Smooth muscle cell (in vitro differentiated cells): ENCODE measurements at regions not wholly inside any gene's neighbourhood (a gene's known extent, or its start where the extent isn't known, plus 50 kb on each side); places are given as distances from the start of the nearest gene placed in this dataset.

Experiments used
- DNase-seq: peaks from one replicate; lab custom pipeline; 2025; ENCODE audit not compliant: unreplicated experiment; lab: John Stamatoyannopoulos, UW
- H2AFZ ChIP-seq: fragments of 200-600 bp; sonication (generic); 2 replicates; pipeline ENCODE4 v1.6.0; 2016; ENCODE audit warnings: antibody characterized with exemption, low read depth, mild to moderate bottlenecking
- H3F3A ChIP-seq: fragments of 200-600 bp; sonication (generic); 2 replicates; pipeline ENCODE4 v1.6.0; 2017; ENCODE audit warnings: antibody characterized with exemption, low read depth
- H3K27ac ChIP-seq: fragments of 200-600 bp; sonication (generic); 2 replicates; pipeline ENCODE4 v1.5.1; 2016; ENCODE audit warnings: low read depth, mild to moderate bottlenecking
- H3K27me3 ChIP-seq: fragments of 200-600 bp; sonication (generic); 2 replicates; pipeline ENCODE4 v1.6.1; 2016; ENCODE audit warnings: low read depth, mild to moderate bottlenecking
- H3K36me3 ChIP-seq: fragments of 200-600 bp; sonication (generic); 2 replicates; pipeline ENCODE4 v1.5.1; 2016; ENCODE audit warnings: low read depth
- H3K4me1 ChIP-seq: fragments of 200-600 bp; sonication (generic); 2 replicates; pipeline ENCODE4 v1.5.1; 2016; ENCODE audit warnings: low read depth
- H3K4me2 ChIP-seq: fragments of 200-600 bp; sonication (generic); 2 replicates; pipeline ENCODE4 v1.6.0; 2016; ENCODE audit warnings: mild to moderate bottlenecking
- H3K4me3 ChIP-seq: fragments of 200-600 bp; sonication (generic); 2 replicates; pipeline ENCODE4 v1.5.1; 2016; ENCODE audit warnings: mild to moderate bottlenecking
- H3K79me2 ChIP-seq: fragments of 200-600 bp; sonication (generic); 2 replicates; pipeline ENCODE4 v1.6.0; 2016; ENCODE audit warnings: low read depth, mild to moderate bottlenecking
- H3K9ac ChIP-seq: fragments of 200-600 bp; sonication (generic); 2 replicates; pipeline ENCODE4 v1.6.0; 2016; ENCODE audit warnings: low read depth
- H3K9me3 ChIP-seq: fragments of 200-600 bp; sonication (generic); replicated peaks from 2 replicates; pipeline ENCODE4 v1.5.1; 2016; ENCODE audit warnings: low read depth
- H4K20me1 ChIP-seq: fragments of 200-600 bp; sonication (generic); 2 replicates; pipeline ENCODE4 v1.6.0; 2016; ENCODE audit warnings: low read depth
- WGBS: methylation state at CpG from one replicate; pipeline ENCODE4 v1.1.7; 2016; ENCODE audit warnings: low lambda C conversion rate; 5-methylcytosine and 5-hydroxymethylcytosine counted together
- TF ChIP-seq, protein P1 (sequence below): fragments of 200-600 bp; sonication (generic); IDR thresholded peaks from 2 replicates; pipeline ENCODE4 v1.5.1; 2017; ENCODE audit warnings: borderline replicate concordance, mild to moderate bottlenecking, antibody characterized with exemption; ENCODE audit not compliant: insufficient read depth, poor library complexity, severe bottlenecking

DNA sequence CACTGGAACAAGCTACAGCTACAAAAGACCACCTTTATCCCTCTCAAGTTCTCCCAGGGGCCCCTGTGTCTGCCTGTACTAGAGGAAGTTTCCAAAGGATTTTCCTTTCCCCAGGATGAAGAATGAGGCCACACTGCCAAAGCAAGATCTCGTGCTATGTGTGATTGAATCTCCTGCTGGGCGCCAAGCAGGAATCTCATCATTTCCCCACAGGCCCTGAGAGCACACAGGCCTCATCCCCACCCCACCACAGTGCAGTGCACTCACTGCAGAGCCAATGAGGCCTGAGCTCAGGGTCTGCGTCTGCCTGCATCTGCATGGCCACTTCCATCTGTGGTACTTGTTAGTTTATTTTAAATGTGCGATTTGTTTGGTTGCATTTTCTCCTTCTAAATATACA lies 387.4 kb upstream of the ASIC2 start:
- H3K27me3 ChIP-seq, result peaks cover 4% of the 10 kb centered on the region
- TF ChIP-seq, protein P1, sequence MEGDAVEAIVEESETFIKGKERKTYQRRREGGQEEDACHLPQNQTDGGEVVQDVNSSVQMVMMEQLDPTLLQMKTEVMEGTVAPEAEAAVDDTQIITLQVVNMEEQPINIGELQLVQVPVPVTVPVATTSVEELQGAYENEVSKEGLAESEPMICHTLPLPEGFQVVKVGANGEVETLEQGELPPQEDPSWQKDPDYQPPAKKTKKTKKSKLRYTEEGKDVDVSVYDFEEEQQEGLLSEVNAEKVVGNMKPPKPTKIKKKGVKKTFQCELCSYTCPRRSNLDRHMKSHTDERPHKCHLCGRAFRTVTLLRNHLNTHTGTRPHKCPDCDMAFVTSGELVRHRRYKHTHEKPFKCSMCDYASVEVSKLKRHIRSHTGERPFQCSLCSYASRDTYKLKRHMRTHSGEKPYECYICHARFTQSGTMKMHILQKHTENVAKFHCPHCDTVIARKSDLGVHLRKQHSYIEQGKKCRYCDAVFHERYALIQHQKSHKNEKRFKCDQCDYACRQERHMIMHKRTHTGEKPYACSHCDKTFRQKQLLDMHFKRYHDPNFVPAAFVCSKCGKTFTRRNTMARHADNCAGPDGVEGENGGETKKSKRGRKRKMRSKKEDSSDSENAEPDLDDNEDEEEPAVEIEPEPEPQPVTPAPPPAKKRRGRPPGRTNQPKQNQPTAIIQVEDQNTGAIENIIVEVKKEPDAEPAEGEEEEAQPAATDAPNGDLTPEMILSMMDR, result no peak
- H3K79me2 ChIP-seq, result no peaks in the 10 kb centered on the region
- no peaks in the 10 kb centered on the region for H3K4me1 ChIP-seq
- WGBS, result 77% methylated on average over 4 of the region's 4 CpGs
- no peak overlapping the region for H3K27ac ChIP-seq
- H3K4me2 ChIP-seq, result no peak overlapping the region
- no peaks in the 10 kb centered on the region for H3K9me3 ChIP-seq
- no peak for DNase-seq
- no peak overlapping the region for H2AFZ ChIP-seq
- no peak overlapping the region for H3K4me3 ChIP-seq
- H3F3A ChIP-seq, result no peaks in the 10 kb centered on the region
- H4K20me1 ChIP-seq, result no peaks in the 10 kb centered on the region
- no peaks in the 10 kb centered on the region for H3K36me3 ChIP-seq
- no peak overlapping the region for H3K9ac ChIP-seq

DNA sequence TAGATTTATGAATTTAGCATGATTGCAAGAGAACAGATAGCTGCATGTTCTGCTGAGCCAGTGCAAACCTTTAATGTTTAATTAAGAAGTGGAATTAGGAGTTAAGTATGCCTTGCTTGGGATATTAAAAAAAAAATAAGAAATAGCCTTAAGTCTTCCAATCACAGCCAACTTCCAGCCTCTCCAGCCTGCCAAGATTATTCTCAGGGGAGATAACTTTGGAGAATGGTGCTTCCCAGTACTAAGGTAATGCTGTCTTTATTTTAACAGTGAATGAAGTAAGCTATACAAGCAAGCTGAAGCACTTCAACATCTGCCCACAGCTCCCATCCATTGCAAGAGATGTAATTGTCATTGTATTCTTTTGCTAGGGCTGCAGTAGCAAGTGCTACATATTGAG lies 389.5 kb upstream of the ASIC2 start:
- Histone ChIP-seq H3K27ac (no peak overlapping the region), H4K20me1 (no peaks in the 10 kb centered on the region), H3K4me3 (no peak overlapping the region), H2AFZ (no peak overlapping the region), H3K9ac (no peak overlapping the region), H3K4me2 (no peak overlapping the region), H3K36me3 (no peaks in the 10 kb centered on the region), H3K4me1 (no peaks in the 10 kb centered on the region), H3K9me3 (no peaks in the 10 kb centered on the region), H3K27me3 (peaks cover 4% of the 10 kb centered on the region), H3F3A (no peaks in the 10 kb centered on the region), H3K79me2 (no peaks in the 10 kb centered on the region)
- DNase-seq, result no peak
- TF ChIP-seq, protein P1, result no peak

DNA sequence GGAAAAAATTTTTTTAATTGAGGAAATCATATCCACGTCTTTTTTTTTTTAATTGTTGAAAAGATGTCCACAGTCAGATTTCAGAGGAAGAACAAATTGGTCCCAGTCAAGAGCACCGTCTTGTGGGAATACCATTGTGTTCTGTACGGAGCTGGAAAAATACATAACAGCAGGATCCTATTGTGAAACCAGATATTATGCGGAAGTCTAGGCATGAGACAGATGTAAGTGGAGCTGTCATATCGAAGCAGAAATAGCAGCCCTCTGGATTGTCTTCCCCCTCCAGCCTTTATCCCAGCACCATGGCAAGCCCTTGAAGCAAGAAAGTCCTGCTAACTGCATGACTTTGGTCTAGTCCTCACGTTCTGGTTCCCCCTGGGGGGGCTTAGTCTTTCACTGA lies 391.6 kb upstream of the ASIC2 start:
- Histone ChIP-seq H3K4me2 (no peak overlapping the region), H2AFZ (no peak overlapping the region), H4K20me1 (no peaks in the 10 kb centered on the region), H3K4me3 (no peak overlapping the region), H3K36me3 (no peaks in the 10 kb centered on the region), H3K4me1 (no peaks in the 10 kb centered on the region), H3K9me3 (no peaks in the 10 kb centered on the region), H3K27ac (no peak overlapping the region), H3K27me3 (no peaks in the 10 kb centered on the region), H3K79me2 (no peaks in the 10 kb centered on the region), H3K9ac (no peak overlapping the region), H3F3A (no peaks in the 10 kb centered on the region)
- TF ChIP-seq, protein P1, result no peak
- 88% methylated on average over 6 of the region's 6 CpGs for WGBS
- no peak for DNase-seq

DNA sequence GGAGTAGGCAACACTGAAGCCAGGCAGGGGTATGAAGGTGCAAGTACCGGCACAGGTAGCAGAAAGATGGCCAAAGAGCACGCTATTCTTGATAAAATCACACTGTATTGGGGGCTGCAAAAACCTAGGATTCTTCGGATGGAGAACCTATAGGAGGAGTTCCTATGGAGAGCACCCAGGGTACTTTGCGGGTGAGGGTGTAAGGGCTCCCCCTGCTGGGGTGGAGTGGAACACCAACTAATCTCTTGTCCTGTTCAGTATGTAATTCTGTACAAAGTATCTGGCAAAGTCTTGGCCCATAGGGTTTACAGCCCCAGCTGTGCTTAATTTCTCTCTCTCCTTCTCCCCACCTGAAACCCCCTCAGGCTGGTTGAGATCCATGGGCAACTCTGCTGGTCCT lies 393.1 kb upstream of the ASIC2 start:
- Histone ChIP-seq H4K20me1 (no peaks in the 10 kb centered on the region), H3K9me3 (no peaks in the 10 kb centered on the region), H3K79me2 (no peaks in the 10 kb centered on the region), H2AFZ (no peak overlapping the region), H3K9ac (no peak overlapping the region), H3K4me3 (no peak overlapping the region), H3K36me3 (no peaks in the 10 kb centered on the region), H3K4me1 (no peaks in the 10 kb centered on the region), H3K27me3 (no peaks in the 10 kb centered on the region), H3K27ac (no peak overlapping the region), H3K4me2 (no peak overlapping the region), H3F3A (no peaks in the 10 kb centered on the region)
- TF ChIP-seq, protein P1, result peak; percentile 42
- WGBS, result 91% methylated on average over 4 of the region's 4 CpGs
- DNase-seq, result no peak
